ENCODE measurements at regions not wholly inside any gene's neighbourhood (a gene's known extent, or its start where the extent isn't known, plus 50 kb on each side); places are given as distances from the start of the nearest gene placed in this dataset.

- TF ChIP-seq EP300 (IDR thresholded peaks at IDR 0.05) (no peak), POLR2A (IDR thresholded peaks at IDR 0.05) (no peak)
- TF ChIP-seq, protein P1, sequence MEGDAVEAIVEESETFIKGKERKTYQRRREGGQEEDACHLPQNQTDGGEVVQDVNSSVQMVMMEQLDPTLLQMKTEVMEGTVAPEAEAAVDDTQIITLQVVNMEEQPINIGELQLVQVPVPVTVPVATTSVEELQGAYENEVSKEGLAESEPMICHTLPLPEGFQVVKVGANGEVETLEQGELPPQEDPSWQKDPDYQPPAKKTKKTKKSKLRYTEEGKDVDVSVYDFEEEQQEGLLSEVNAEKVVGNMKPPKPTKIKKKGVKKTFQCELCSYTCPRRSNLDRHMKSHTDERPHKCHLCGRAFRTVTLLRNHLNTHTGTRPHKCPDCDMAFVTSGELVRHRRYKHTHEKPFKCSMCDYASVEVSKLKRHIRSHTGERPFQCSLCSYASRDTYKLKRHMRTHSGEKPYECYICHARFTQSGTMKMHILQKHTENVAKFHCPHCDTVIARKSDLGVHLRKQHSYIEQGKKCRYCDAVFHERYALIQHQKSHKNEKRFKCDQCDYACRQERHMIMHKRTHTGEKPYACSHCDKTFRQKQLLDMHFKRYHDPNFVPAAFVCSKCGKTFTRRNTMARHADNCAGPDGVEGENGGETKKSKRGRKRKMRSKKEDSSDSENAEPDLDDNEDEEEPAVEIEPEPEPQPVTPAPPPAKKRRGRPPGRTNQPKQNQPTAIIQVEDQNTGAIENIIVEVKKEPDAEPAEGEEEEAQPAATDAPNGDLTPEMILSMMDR (IDR thresholded peaks at IDR 0.05), result no peak
Observed at GRCh38 chr2:238578256-238578655, 151.5 kb downstream of the ASB1 start.

Measured in gastroesophageal sphincter (tissue), 3 donors.